IPS-20b (cell line): ENCODE measurements at regions not wholly inside any gene's neighbourhood (a gene's known extent, or its start where the extent isn't known, plus 50 kb on each side); places are given as distances from the start of the nearest gene placed in this dataset.

Source experiments
- H3K27ac ChIP-seq: one replicate; pipeline ENCODE4 v1.5.1; 2013; ENCODE audit warnings: low read length
- H3K27me3 ChIP-seq: 2 replicates; pipeline ENCODE4 v1.6.1; 2013; ENCODE audit warnings: mild to moderate bottlenecking, low read length, inconsistent platforms; ENCODE audit not compliant: insufficient read depth
- H3K36me3 ChIP-seq: 2 replicates; pipeline ENCODE4 v1.6.1; 2013; ENCODE audit warnings: low read depth, mild to moderate bottlenecking, inconsistent platforms, low read length, moderate library complexity; ENCODE audit not compliant: insufficient read depth
- H3K4me1 ChIP-seq: 2 replicates; pipeline ENCODE4 v1.6.1; 2013; ENCODE audit warnings: mild to moderate bottlenecking, control low read depth, inconsistent platforms, low read length, moderate library complexity; ENCODE audit not compliant: insufficient read depth
- H3K4me3 ChIP-seq: 2 replicates; pipeline ENCODE4 v1.5.1; 2013; ENCODE audit warnings: mild to moderate bottlenecking, low read length, inconsistent platforms
- H3K9ac ChIP-seq: 2 replicates; pipeline ENCODE4 v1.6.1; 2013; ENCODE audit warnings: low read depth, mild to moderate bottlenecking, inconsistent platforms, low read length, moderate library complexity
- H3K9me3 ChIP-seq: 2 replicates; pipeline ENCODE4 v1.6.1; 2013; ENCODE audit warnings: mild to moderate bottlenecking, low read depth, low read length, inconsistent platforms; ENCODE audit not compliant: insufficient read depth

GRCh38 chr7:156073366-156074052 lies 261.2 kb upstream of the SHH start:
- Histone ChIP-seq H3K4me1 (no peaks in the 10 kb centered on the region), H3K4me3 (no peak overlapping the region), H3K36me3 (no peaks in the 10 kb centered on the region), H3K27ac (no peak overlapping the region), H3K9me3 (peaks cover 2% of the 10 kb centered on the region; the same call in 1 of the 2 replicates), H3K9ac (no peak overlapping the region), H3K27me3 (no peaks in the 10 kb centered on the region)

- Histone ChIP-seq H3K27me3 (no peaks in the 10 kb centered on the region), H3K4me3 (no peak overlapping the region), H3K4me1 (no peaks in the 10 kb centered on the region), H3K9me3 (no peaks in the 10 kb centered on the region), H3K9ac (no peak overlapping the region), H3K27ac (no peak overlapping the region), H3K36me3 (no peaks in the 10 kb centered on the region)
These were observed 259.3 kb upstream of the SHH start for GRCh38 chr7:156071612-156072011.

- no peaks in the 10 kb centered on the region for H3K4me1 ChIP-seq
- H3K36me3 ChIP-seq: no peaks in the 10 kb centered on the region
- H3K9ac ChIP-seq: no peak overlapping the region
- no peaks in the 10 kb centered on the region for H3K27me3 ChIP-seq
- no peak overlapping the region for H3K27ac ChIP-seq
- H3K9me3 ChIP-seq: no peaks in the 10 kb centered on the region
- no peak overlapping the region for H3K4me3 ChIP-seq
These were observed 257.6 kb upstream of the SHH start for GRCh38 chr7:156069891-156070290.

- H3K27me3 ChIP-seq: no peaks in the 10 kb centered on the region
- H3K4me1 ChIP-seq: no peaks in the 10 kb centered on the region
- no peak overlapping the region for H3K4me3 ChIP-seq
- no peaks in the 10 kb centered on the region for H3K9me3 ChIP-seq
- H3K27ac ChIP-seq: no peak overlapping the region
- no peak overlapping the region for H3K9ac ChIP-seq
- H3K36me3 ChIP-seq: no peaks in the 10 kb centered on the region
These were observed 254.9 kb upstream of the SHH start for GRCh38 chr7:156067156-156067555.

- Histone ChIP-seq H3K4me3 (no peak overlapping the region), H3K9ac (no peak overlapping the region), H3K9me3 (peaks cover 9% of the 10 kb centered on the region), H3K4me1 (no peaks in the 10 kb centered on the region), H3K27me3 (no peaks in the 10 kb centered on the region), H3K36me3 (no peaks in the 10 kb centered on the region), H3K27ac (no peak overlapping the region)
These were observed 253.1 kb upstream of the SHH start for GRCh38 chr7:156065400-156065799.

- no peaks in the 10 kb centered on the region for H3K4me1 ChIP-seq
- peaks cover 9% of the 10 kb centered on the region for H3K9me3 ChIP-seq
- H3K9ac ChIP-seq: no peak overlapping the region
- H3K36me3 ChIP-seq: no peaks in the 10 kb centered on the region
- no peak overlapping the region for H3K27ac ChIP-seq
- H3K27me3 ChIP-seq: no peaks in the 10 kb centered on the region
- no peak overlapping the region for H3K4me3 ChIP-seq
These were observed 252.7 kb upstream of the SHH start for GRCh38 chr7:156064971-156065386.

GRCh38 chr7:156063241-156063810 lies 251.1 kb upstream of the SHH start:
- no peak overlapping the region for H3K4me3 ChIP-seq
- peaks cover 9% of the 10 kb centered on the region for H3K9me3 ChIP-seq
- H3K36me3 ChIP-seq: no peaks in the 10 kb centered on the region
- no peaks in the 10 kb centered on the region for H3K27me3 ChIP-seq
- no peak overlapping the region for H3K27ac ChIP-seq
- H3K4me1 ChIP-seq: no peaks in the 10 kb centered on the region
- no peak overlapping the region for H3K9ac ChIP-seq

- Histone ChIP-seq H3K27me3 (no peaks in the 10 kb centered on the region), H3K4me3 (no peak overlapping the region), H3K9me3 (peaks cover 9% of the 10 kb centered on the region), H3K9ac (no peak overlapping the region), H3K4me1 (no peaks in the 10 kb centered on the region), H3K27ac (no peak overlapping the region), H3K36me3 (no peaks in the 10 kb centered on the region)
These were observed 250.0 kb upstream of the SHH start for GRCh38 chr7:156062286-156062685.

- H3K27me3 ChIP-seq: no peaks in the 10 kb centered on the region
- H3K9me3 ChIP-seq: peaks cover 9% of the 10 kb centered on the region
These were observed 249.5 kb upstream of the SHH start for GRCh38 chr7:156061689-156062255.

GRCh38 chr7:156060925-156061324 lies 248.7 kb upstream of the SHH start:
- Histone ChIP-seq H3K9ac (no peak overlapping the region), H3K27ac (no peak overlapping the region), H3K9me3 (peaks cover 9% of the 10 kb centered on the region), H3K27me3 (no peaks in the 10 kb centered on the region), H3K4me1 (no peaks in the 10 kb centered on the region), H3K36me3 (no peaks in the 10 kb centered on the region), H3K4me3 (no peak overlapping the region)

More at GRCh38 chr7:156061689-156062255, 249.5 kb upstream of the SHH start:
- Histone ChIP-seq H3K9ac (no peak overlapping the region), H3K4me1 (no peaks in the 10 kb centered on the region), H3K27ac (no peak overlapping the region), H3K4me3 (no peak overlapping the region), H3K36me3 (no peaks in the 10 kb centered on the region)

- Histone ChIP-seq H3K36me3 (no peaks in the 10 kb centered on the region), H3K27ac (no peak overlapping the region), H3K4me1 (no peaks in the 10 kb centered on the region), H3K9ac (no peak overlapping the region), H3K9me3 (peaks cover 9% of the 10 kb centered on the region), H3K4me3 (no peak overlapping the region), H3K27me3 (no peaks in the 10 kb centered on the region)
These were observed 247.1 kb upstream of the SHH start for GRCh38 chr7:156059369-156059768.

- peaks cover 9% of the 10 kb centered on the region for H3K9me3 ChIP-seq
- H3K9ac ChIP-seq: no peak overlapping the region
- no peaks in the 10 kb centered on the region for H3K36me3 ChIP-seq
- no peak overlapping the region for H3K4me3 ChIP-seq
- H3K27ac ChIP-seq: no peak overlapping the region
- no peaks in the 10 kb centered on the region for H3K27me3 ChIP-seq
- H3K4me1 ChIP-seq: no peaks in the 10 kb centered on the region
These were observed 246.0 kb upstream of the SHH start for GRCh38 chr7:156058248-156058647.
